Hematopoietic multipotent progenitor cell treated with erythropoietin and hydrocortisone succinate and interleukin-3 and kit ligand, for 6 days (in vitro differentiated cells): ENCODE measurements at regions not wholly inside any gene's neighbourhood (a gene's known extent, or its start where the extent isn't known, plus 50 kb on each side); places are given as distances from the start of the nearest gene placed in this dataset.

Experiments
- DNase-seq: peaks from one replicate; pipeline ENCODE4 v3.0.0-alpha.2; 2015

GRCh38 chr7:38002689-38003088 is 82.2 kb downstream of the EPDR1 start:
- DNase-seq = no peak

- no peak for DNase-seq
Observed at GRCh38 chr7:38006559-38006958, 86.1 kb downstream of the EPDR1 start.

- no peak for DNase-seq
Observed at GRCh38 chr7:38007096-38007495, 86.7 kb downstream of the EPDR1 start.

- DNase-seq = no peak
Observed at GRCh38 chr7:38013246-38013645, 92.8 kb downstream of the EPDR1 start.

GRCh38 chr7:38016567-38016966 is 96.1 kb downstream of the EPDR1 start:
- DNase-seq = no peak

- no peak for DNase-seq
Observed at GRCh38 chr7:38017320-38017719, 96.9 kb downstream of the EPDR1 start.

- peak; percentile 12 for DNase-seq
Observed at GRCh38 chr7:38020121-38020785, 99.8 kb downstream of the EPDR1 start.

GRCh38 chr7:38021892-38022291 is 101.5 kb downstream of the EPDR1 start:
- no peak for DNase-seq

GRCh38 chr7:38025815-38026214 is 105.4 kb downstream of the EPDR1 start:
- no peak for DNase-seq

GRCh38 chr7:38027884-38028455 is 107.5 kb downstream of the EPDR1 start:
- DNase-seq = no peak

- DNase-seq = no peak
Observed at GRCh38 chr7:38034062-38034908, 113.8 kb downstream of the EPDR1 start.

- no peak for DNase-seq
Observed at GRCh38 chr7:38040831-38041230, 120.4 kb downstream of the EPDR1 start.

- DNase-seq = no peak
Observed at GRCh38 chr7:38049679-38050078, 128.4 kb upstream of the STARD3NL start.

- DNase-seq = no peak
Observed at GRCh38 chr7:38051311-38051710, 126.7 kb upstream of the STARD3NL start.

GRCh38 chr7:38051786-38052185 is 126.3 kb upstream of the STARD3NL start:
- DNase-seq = no peak

GRCh38 chr7:38052786-38053185 is 125.3 kb upstream of the STARD3NL start:
- peak; percentile 69 for DNase-seq

- DNase-seq = no peak
Observed at GRCh38 chr7:38054199-38054598, 123.8 kb upstream of the STARD3NL start.

GRCh38 chr7:38057829-38058228 is 120.2 kb upstream of the STARD3NL start:
- no peak for DNase-seq

- no peak for DNase-seq
Observed at GRCh38 chr7:38060116-38060515, 117.9 kb upstream of the STARD3NL start.

- DNase-seq = no peak
Observed at GRCh38 chr7:38060637-38061036, 117.4 kb upstream of the STARD3NL start.

GRCh38 chr7:38066391-38066790 is 111.7 kb upstream of the STARD3NL start:
- no peak for DNase-seq

- DNase-seq = peak; percentile 26
Observed at GRCh38 chr7:38068461-38068860, 109.6 kb upstream of the STARD3NL start.

GRCh38 chr7:38069052-38069451 is 109.0 kb upstream of the STARD3NL start:
- no peak for DNase-seq

GRCh38 chr7:38070718-38071117 is 107.3 kb upstream of the STARD3NL start:
- DNase-seq = peak; percentile 59
